Posterior vena cava (tissue), 2 donors: ENCODE measurements at regions not wholly inside any gene's neighbourhood (a gene's known extent, or its start where the extent isn't known, plus 50 kb on each side); places are given as distances from the start of the nearest gene placed in this dataset.
"Not testable (repeated sequence)": the region's sequence is repeated elsewhere in the genome, so short reads cannot be mapped to it uniquely, and the experiment has no call there.

ENCODE experiments used
- DNase-seq: peaks from one replicate; pipeline ENCODE4 v3.0.0-alpha.2; 2020; ENCODE audit warnings: low spot score
- intact Hi-C, 2 donors: fragments of 100-400 bp; cut with DNase I; formaldehyde crosslinking; loops; one replicate each; pipeline versions ENCODE4 v1.14.1 to v1.14.2; 2022 to 2023
- microRNA-seq, 2 donors: library from miRNA; unstranded; fragments of <30 nt; microRNA quantifications; one replicate each; pipeline ENCODE4 v1.2.0, GENCODE V29; 2020 to 2021; ENCODE audit warnings: borderline microRNAs expressed in 2 of 2
- donor health status: DM: yes; HTN: yes; CAD: no.
- donor health status: DM: yes; HTN: yes; CAD: no.

DNA sequence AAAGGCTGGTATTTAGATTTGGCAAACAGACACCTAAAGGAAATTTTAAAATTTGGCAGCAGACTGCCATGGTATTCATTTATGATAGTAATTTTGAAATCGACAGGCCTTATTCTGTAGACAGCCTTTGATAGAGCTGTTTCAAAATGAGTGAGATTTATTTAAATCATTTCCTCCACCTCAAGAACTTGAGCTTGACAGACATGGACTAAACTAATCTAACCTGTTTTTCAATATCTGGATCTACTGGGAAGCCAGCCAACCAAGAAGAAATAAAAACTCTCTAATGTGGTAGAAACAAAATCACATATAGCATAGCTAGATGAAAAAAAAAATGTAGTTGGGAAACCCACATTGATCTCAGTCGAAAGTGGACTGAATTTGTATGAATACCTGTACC lies 56.9 kb upstream of the RASA1 start:
- intact Hi-C loops, result no loop called here

DNA sequence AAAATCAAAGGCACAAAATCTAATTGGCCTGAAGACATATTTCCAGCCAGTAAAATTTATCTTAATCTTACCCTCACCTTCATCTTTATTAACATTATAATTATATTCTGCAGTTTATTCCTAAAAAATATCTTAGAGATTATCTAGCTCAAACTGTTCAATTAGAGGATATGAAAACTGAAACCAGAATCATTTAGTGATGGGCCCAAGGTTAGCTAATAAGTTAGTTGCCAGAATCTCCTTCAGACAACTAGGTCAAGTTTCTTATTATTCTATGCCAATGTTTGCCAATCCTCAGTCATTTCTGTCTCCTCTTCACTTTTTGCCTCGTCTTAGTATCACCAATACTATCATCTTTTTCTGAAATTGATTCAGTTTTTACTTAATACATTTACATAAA lies 56.0 kb upstream of the RASA1 start:
- intact Hi-C loops, result no loop called here
- DNase-seq, result no peak

More for the DNA sequence above, 56.9 kb upstream of the RASA1 start:
- DNase-seq, result no peak

DNA sequence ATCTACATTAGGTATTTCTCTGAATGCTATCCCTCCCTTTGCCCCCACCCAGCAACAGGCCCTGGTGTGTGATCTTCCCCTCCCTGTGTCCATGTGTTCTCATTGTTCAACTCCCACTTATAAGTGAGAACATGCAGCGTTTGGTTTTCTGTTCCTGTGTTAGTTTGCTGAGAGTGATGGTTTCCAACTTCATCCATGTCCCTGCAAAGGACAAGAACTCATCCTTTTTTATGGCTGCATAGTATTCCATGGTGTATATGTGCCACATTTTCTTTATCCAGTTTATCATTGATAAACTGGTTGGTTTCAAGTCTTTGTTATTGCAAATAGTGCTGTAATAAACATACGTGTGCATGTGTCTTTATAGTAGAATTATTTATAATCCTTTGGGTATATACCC lies 55.5 kb upstream of the RASA1 start:
- DNase-seq, intact Hi-C loops: not testable (repeated sequence)

DNA sequence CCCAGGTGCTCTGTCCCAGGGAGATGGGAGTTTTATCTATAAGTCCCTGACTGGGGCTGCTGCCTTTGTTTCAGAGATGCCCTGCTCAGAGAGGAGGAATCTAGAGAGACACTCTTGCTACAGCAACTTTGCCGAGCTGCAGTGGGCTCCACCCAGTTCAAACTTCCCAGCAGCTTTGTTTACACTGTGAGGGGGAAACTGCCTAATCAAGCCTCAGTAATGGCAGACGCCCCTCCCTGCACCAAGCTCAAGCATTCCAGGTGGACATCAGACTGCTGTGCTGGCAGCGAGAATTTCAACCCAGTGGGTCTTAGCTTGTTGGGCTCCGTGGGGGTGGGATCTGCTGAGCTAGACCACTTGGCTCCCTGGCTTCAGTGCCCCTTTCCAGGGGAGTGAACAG lies 50.2 kb upstream of the RASA1 start:
- intact Hi-C loops, DNase-seq: not testable (repeated sequence)

Small RNAs in the stretch of these regions (microRNA-seq; reads per million reads assigned to microRNA genes)
- gene MIR4280, result 0 reads per million in 2 donors
